Stimulated activated CD4-positive, alpha-beta T cell treated with anti-CD3 and anti-CD28 coated beads, Interleukin-4, amount 100 ng/mL, for 48 hours (primary cell): ENCODE measurements at regions not wholly inside any gene's neighbourhood (a gene's known extent, or its start where the extent isn't known, plus 50 kb on each side); places are given as distances from the start of the nearest gene placed in this dataset.
"Not testable (repeated sequence)": the region's sequence is repeated elsewhere in the genome, so short reads cannot be mapped to it uniquely, and the experiment has no call there.

Source experiments
- DNase-seq, 2 donors: peaks; one replicate each; pipeline ENCODE4 v3.0.0-alpha.2; 2020; ENCODE audit warnings: low read depth in 2 of 2

- DNase-seq = no peak
Observed at GRCh38 chr3:87719060-87719459, 339.7 kb downstream of the CGGBP1 start.

- DNase-seq = no peak
Observed at GRCh38 chr3:87710511-87710910, 348.3 kb downstream of the CGGBP1 start.

GRCh38 chr3:87710028-87710427 is 348.8 kb downstream of the CGGBP1 start:
- DNase-seq = no peak

GRCh38 chr3:87706176-87706575 is 352.6 kb downstream of the CGGBP1 start:
- no peak for DNase-seq

- no peak for DNase-seq
Observed at GRCh38 chr3:87702600-87702999, 356.2 kb downstream of the CGGBP1 start.

- no peak for DNase-seq
Observed at GRCh38 chr3:87696124-87697013, 362.4 kb downstream of the CGGBP1 start.

GRCh38 chr3:87694678-87695077 is 364.1 kb downstream of the CGGBP1 start:
- no peak for DNase-seq

- no peak for DNase-seq
Observed at GRCh38 chr3:87691109-87691508, 367.7 kb downstream of the CGGBP1 start.

- not testable (repeated sequence) for DNase-seq
Observed at GRCh38 chr3:87678984-87679660, 379.7 kb downstream of the CGGBP1 start.

- DNase-seq = no peak
Observed at GRCh38 chr3:87674397-87675161, 384.2 kb downstream of the CGGBP1 start.

- DNase-seq = no peak
Observed at GRCh38 chr3:87673132-87673531, 385.7 kb downstream of the CGGBP1 start.

GRCh38 chr3:87654184-87654583 is 377.8 kb upstream of the POU1F1 start:
- DNase-seq = no peak

GRCh38 chr3:87653138-87653537 is 376.8 kb upstream of the POU1F1 start:
- DNase-seq = not testable (repeated sequence)

- DNase-seq = no peak
Observed at GRCh38 chr3:87634426-87634825, 358.0 kb upstream of the POU1F1 start.

GRCh38 chr3:87627316-87627715 is 350.9 kb upstream of the POU1F1 start:
- DNase-seq = no peak

- DNase-seq = no peak
Observed at GRCh38 chr3:87626546-87626945, 350.2 kb upstream of the POU1F1 start.

- DNase-seq = no peak
Observed at GRCh38 chr3:87625876-87626275, 349.5 kb upstream of the POU1F1 start.

GRCh38 chr3:87624860-87625259 is 348.5 kb upstream of the POU1F1 start:
- no peak for DNase-seq

GRCh38 chr3:87621667-87622066 is 345.3 kb upstream of the POU1F1 start:
- DNase-seq = no peak

GRCh38 chr3:87615506-87615905 is 339.1 kb upstream of the POU1F1 start:
- DNase-seq = no peak

- DNase-seq = no peak
Observed at GRCh38 chr3:87614998-87615397, 338.6 kb upstream of the POU1F1 start.

GRCh38 chr3:87607234-87607633 is 330.9 kb upstream of the POU1F1 start:
- no peak for DNase-seq
